Osteocyte (in vitro differentiated cells): ENCODE measurements at regions not wholly inside any gene's neighbourhood (a gene's known extent, or its start where the extent isn't known, plus 50 kb on each side); places are given as distances from the start of the nearest gene placed in this dataset.

Source experiments
- DNase-seq: peaks from one replicate; pipeline ENCODE4 v3.0.0; 2021; ENCODE audit warnings: mixed read lengths; ENCODE audit not compliant: unreplicated experiment; ENCODE audit errors: extremely low spot score
- H3K27ac Mint-ChIP-seq: one replicate; pipeline ENCODE4 v1.8.0; 2021; ENCODE audit warnings: mild to moderate bottlenecking, mixed read lengths; ENCODE audit not compliant: unreplicated experiment
- H3K27me3 Mint-ChIP-seq: one replicate; pipeline ENCODE4 v1.8.0; 2021; ENCODE audit warnings: mixed read lengths; ENCODE audit not compliant: unreplicated experiment
- H3K36me3 Mint-ChIP-seq: one replicate; pipeline ENCODE4 v1.8.0; 2021; ENCODE audit warnings: mixed read lengths; ENCODE audit not compliant: unreplicated experiment
- H3K4me1 Mint-ChIP-seq: one replicate; pipeline ENCODE4 v1.8.0; 2021; ENCODE audit warnings: mixed read lengths; ENCODE audit not compliant: unreplicated experiment
- H3K4me3 Mint-ChIP-seq: one replicate; pipeline ENCODE4 v1.8.0; 2021; ENCODE audit warnings: mild to moderate bottlenecking, moderate library complexity, mixed read lengths; ENCODE audit not compliant: unreplicated experiment
- H3K9me3 Mint-ChIP-seq: one replicate; pipeline ENCODE4 v1.8.0; 2021; ENCODE audit warnings: mixed read lengths; ENCODE audit not compliant: unreplicated experiment
- CTCF ChIP-seq: fragments of 200-600 bp; sonication (generic); IDR thresholded peaks from 2 replicates; pipeline ENCODE4 v1.5.0; 2021; ENCODE audit warnings: antibody characterized with exemption, mild to moderate bottlenecking, moderate library complexity

DNA sequence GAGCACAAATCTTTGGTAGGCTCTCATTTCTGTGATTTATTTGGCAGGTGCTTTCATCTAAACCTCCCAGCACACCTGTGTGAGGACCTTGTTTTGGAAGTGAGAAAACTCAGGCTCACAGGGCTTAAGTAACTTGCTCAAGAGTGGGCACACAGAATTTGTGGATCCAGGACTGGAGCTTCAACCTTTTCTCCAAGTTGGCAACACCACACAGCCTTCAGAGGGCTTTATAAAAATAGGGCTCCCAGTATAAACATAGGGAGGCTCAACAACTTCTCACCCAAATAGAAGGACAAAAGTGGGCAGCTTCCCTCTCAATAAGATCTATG lies 182.2 kb upstream of the NEBL start:
- Mint-ChIP-seq H3K27ac (no peak overlapping the region), H3K9me3 (no peaks in the 10 kb centered on the region), H3K36me3 (no peaks in the 10 kb centered on the region), H3K4me1 (peaks cover 2% of the 10 kb centered on the region), H3K27me3 (peaks cover 42% of the 10 kb centered on the region), H3K4me3 (no peak overlapping the region)
- no peak for TF ChIP-seq CTCF
- no peak for DNase-seq

GRCh38 chr10:21078410-21079329 lies 181.6 kb upstream of the NEBL start:
- peak; percentile 90 for TF ChIP-seq CTCF
- Mint-ChIP-seq H3K9me3 (no peaks in the 10 kb centered on the region), H3K4me3 (no peak overlapping the region), H3K36me3 (no peaks in the 10 kb centered on the region), H3K27ac (no peak overlapping the region), H3K27me3 (peaks cover 42% of the 10 kb centered on the region), H3K4me1 (peaks cover 2% of the 10 kb centered on the region)
- no peak for DNase-seq

DNA sequence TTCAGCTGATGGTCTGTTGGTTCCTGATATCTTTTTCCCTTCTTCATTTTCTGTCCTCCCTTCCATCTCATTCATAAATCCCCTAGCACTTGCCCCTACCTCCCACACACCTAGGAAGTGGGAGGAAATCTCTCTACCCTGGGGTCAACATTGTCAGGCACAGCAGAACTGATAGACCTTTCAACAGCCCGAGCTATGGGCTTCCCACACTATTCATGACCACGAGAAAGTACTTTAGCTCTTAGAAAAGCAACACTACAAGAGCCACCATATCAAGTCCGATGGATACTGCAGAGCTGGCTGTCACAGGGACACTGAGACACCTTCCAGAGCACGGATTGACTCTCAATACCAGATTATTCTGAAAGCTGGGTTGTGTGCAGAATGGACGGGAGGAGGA lies 180.6 kb upstream of the NEBL start:
- Mint-ChIP-seq H3K36me3 (no peaks in the 10 kb centered on the region), H3K27me3 (peaks cover 42% of the 10 kb centered on the region), H3K9me3 (no peaks in the 10 kb centered on the region), H3K4me1 (peaks cover 2% of the 10 kb centered on the region), H3K27ac (no peak overlapping the region), H3K4me3 (no peak overlapping the region)
- no peak for DNase-seq
- TF ChIP-seq CTCF: no peak

DNA sequence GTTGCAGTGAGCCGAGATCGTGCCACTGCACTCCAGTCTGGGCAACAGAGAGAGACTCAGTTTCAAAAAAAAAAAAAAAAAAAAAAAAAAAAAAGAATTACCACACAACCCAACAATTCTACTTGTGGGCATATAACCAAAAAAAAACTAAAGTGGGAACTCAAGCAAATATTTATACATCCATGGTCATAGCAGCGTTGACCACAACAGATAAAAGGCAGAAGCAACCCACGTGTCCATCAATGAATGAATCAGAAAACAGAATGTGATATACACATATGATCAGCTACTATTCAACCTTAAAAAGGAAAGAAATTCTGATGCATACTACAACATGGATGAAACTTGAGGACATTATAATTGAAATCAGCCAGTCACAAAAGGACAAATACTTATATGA lies 179.3 kb upstream of the NEBL start:
- no peak overlapping the region for H3K4me3 Mint-ChIP-seq
- no peaks in the 10 kb centered on the region for H3K9me3 Mint-ChIP-seq
- H3K27me3 Mint-ChIP-seq: peaks cover 43% of the 10 kb centered on the region
- no peaks in the 10 kb centered on the region for H3K36me3 Mint-ChIP-seq
- H3K4me1 Mint-ChIP-seq: peaks cover 2% of the 10 kb centered on the region
- DNase-seq: no peak
- no peak overlapping the region for H3K27ac Mint-ChIP-seq
- no peak for TF ChIP-seq CTCF

DNA sequence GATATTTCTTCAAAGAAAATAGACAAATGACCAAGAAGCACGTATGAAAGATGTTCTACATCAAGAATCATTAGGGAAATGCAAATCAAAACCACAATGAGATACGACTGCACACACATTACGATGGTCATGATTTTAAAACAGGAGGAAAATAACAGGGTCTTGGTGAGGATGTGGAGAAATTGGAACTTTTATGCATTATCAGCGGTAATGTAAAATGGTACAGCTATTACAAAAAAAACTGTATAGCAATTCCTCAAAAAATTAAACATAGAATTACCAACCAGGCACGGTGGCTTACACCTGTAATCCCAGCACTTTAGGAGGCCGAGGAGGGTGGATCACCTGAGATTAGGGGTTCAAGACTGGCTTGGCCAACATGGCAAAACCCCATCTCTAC lies 178.8 kb upstream of the NEBL start:
- Mint-ChIP-seq H3K27ac (no peak overlapping the region), H3K9me3 (no peaks in the 10 kb centered on the region), H3K36me3 (no peaks in the 10 kb centered on the region), H3K4me1 (peaks cover 2% of the 10 kb centered on the region), H3K27me3 (peaks cover 41% of the 10 kb centered on the region), H3K4me3 (no peak overlapping the region)
- no peak for DNase-seq
- TF ChIP-seq CTCF: no peak
